A549 (cell line): ENCODE measurements at regions not wholly inside any gene's neighbourhood (a gene's known extent, or its start where the extent isn't known, plus 50 kb on each side); places are given as distances from the start of the nearest gene placed in this dataset.

Source experiments
- CEBPB ChIP-seq, 2 experiments: fragments of >200 bp in 1 of 2; sonication (Bioruptor Twin) in 1 of 2; formaldehyde crosslinking in 1 of 2; IDR thresholded peaks; 2 replicates each; pipeline ENCODE4 v1.6.1; 2012 to 2016
- CHD4 ChIP-seq: fragments of 200-600 bp; sonication (generic); IDR thresholded peaks from 2 replicates; pipeline ENCODE4 v1.6.1; 2016; ENCODE audit warnings: antibody characterized with exemption, mild to moderate bottlenecking, borderline replicate concordance
- CTCF ChIP-seq: fragments of >200 bp; sonication (Bioruptor Twin); formaldehyde crosslinking; IDR thresholded peaks from 3 replicates; pipeline ENCODE4 v1.5.1; 2016
- HDAC2 ChIP-seq: fragments of 200-600 bp; sonication (generic); IDR thresholded peaks from 2 replicates; pipeline ENCODE4 v1.6.1; 2016
- POLR2A ChIP-seq: IDR thresholded peaks from 2 replicates; pipeline ENCODE4 v1.6.1; 2012; ENCODE audit warnings: mild to moderate bottlenecking, low read length
- SMC3 ChIP-seq: fragments of >200 bp; sonication (Bioruptor Twin); formaldehyde crosslinking; IDR thresholded peaks from 3 replicates; pipeline ENCODE4 v1.6.1; 2018; ENCODE audit warnings: inconsistent platforms
- TP53 ChIP-seq: fragments of 250-450 bp; sonication (Bioruptor Pico); IDR thresholded peaks from 2 replicates; pipeline ENCODE4 v1.5.0; 2021; ENCODE audit warnings: mild to moderate bottlenecking, moderate library complexity

- TF ChIP-seq POLR2A, result no peak
- TF ChIP-seq TP53 (CRISPR knock-in tag), result no peak
- TF ChIP-seq HDAC2, result no peak
- TF ChIP-seq CHD4, result no peak
- TF ChIP-seq CTCF, result no peak
- no peak for TF ChIP-seq SMC3
- TF ChIP-seq CEBPB (IDR thresholded peaks at IDR 0.05), result no peak
These were observed 50.7 kb upstream of the RPL38 start for GRCh38 chr17:74152591-74153455.
